GM12878 (cell line): ENCODE measurements at regions not wholly inside any gene's neighbourhood (a gene's known extent, or its start where the extent isn't known, plus 50 kb on each side); places are given as distances from the start of the nearest gene placed in this dataset.

Experiments
- KLF5 ChIP-seq: fragments of 450-650 bp; IDR thresholded peaks from 2 replicates; pipeline ENCODE4 v1.6.1; 2014; ENCODE audit warnings: mild to moderate bottlenecking; ENCODE audit not compliant: partially characterized antibody
- NR2F1 ChIP-seq: fragments of 450-650 bp; conservative IDR thresholded peaks from 2 replicates; pipeline ENCODE4 v1.6.1; 2017; ENCODE audit warnings: mild to moderate bottlenecking
- POLR2AphosphoS5 ChIP-seq: IDR thresholded peaks from 2 replicates; pipeline ENCODE4 v1.6.1; 2011; ENCODE audit warnings: mild to moderate bottlenecking, low read length, inconsistent platforms
- TF ChIP-seq, protein P1 (sequence below), 3 experiments: IDR thresholded peaks in 2 of 3; conservative IDR thresholded peaks in 1 of 3; 2 replicates each; pipeline ENCODE4 v1.5.1; 2011; ENCODE audit warnings: low read depth in 3 of 3, low read length in 3 of 3, mild to moderate bottlenecking in 3 of 3, control low read depth in 2 of 3, moderate library complexity in 2 of 3, inconsistent platforms in 1 of 3, mixed read lengths in 1 of 3; ENCODE audit not compliant: control insufficient read depth in 2 of 3, insufficient read depth in 1 of 3; ENCODE audit errors: extremely low read depth in 1 of 3
- TF ChIP-seq, protein P2 (sequence below): IDR thresholded peaks from 2 replicates; pipeline ENCODE4 v1.6.1; 2012; ENCODE audit warnings: low read depth, low read length, improper control_type of control experiment
- TF ChIP-seq, protein P3 (sequence below): IDR thresholded peaks from 2 replicates; pipeline ENCODE4 v1.6.1; 2012; ENCODE audit warnings: mild to moderate bottlenecking, low read depth, low read length

DNA sequence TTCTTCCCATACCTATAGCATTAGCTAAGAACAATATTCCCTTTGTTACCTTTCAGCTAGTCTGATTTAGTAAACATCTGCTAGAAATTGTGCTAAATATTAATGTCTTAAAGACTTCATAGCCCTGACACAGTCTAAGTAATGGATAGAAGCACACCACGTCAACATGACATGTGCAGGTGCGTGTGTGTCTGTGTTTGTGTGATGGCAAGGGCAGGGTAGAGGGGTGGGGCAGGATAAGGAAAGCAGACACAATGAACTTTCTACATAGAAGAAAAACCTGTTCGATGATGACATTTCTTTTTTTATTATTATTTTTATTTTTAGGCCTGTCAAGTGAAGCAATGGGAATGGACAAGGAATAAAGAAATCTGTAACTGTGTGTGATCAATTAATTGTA lies 223.3 kb downstream of the NOL4 start:
- TF ChIP-seq, protein P1, sequence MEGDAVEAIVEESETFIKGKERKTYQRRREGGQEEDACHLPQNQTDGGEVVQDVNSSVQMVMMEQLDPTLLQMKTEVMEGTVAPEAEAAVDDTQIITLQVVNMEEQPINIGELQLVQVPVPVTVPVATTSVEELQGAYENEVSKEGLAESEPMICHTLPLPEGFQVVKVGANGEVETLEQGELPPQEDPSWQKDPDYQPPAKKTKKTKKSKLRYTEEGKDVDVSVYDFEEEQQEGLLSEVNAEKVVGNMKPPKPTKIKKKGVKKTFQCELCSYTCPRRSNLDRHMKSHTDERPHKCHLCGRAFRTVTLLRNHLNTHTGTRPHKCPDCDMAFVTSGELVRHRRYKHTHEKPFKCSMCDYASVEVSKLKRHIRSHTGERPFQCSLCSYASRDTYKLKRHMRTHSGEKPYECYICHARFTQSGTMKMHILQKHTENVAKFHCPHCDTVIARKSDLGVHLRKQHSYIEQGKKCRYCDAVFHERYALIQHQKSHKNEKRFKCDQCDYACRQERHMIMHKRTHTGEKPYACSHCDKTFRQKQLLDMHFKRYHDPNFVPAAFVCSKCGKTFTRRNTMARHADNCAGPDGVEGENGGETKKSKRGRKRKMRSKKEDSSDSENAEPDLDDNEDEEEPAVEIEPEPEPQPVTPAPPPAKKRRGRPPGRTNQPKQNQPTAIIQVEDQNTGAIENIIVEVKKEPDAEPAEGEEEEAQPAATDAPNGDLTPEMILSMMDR (IDR thresholded peaks at IDR 0.05 in 2 of 3, conservative IDR thresholded peaks at IDR 0.05 in 1 of 3; ENCODE audit: control insufficient read depth in 2 of 3, extremely low read depth in 1 of 3, insufficient read depth in 1 of 3, low read depth in 3 of 3, low read length in 3 of 3), result no peak
- TF ChIP-seq, protein P2, sequence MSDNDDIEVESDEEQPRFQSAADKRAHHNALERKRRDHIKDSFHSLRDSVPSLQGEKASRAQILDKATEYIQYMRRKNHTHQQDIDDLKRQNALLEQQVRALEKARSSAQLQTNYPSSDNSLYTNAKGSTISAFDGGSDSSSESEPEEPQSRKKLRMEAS, result no peak
- TF ChIP-seq KLF5, result no peak
- TF ChIP-seq, protein P3, sequence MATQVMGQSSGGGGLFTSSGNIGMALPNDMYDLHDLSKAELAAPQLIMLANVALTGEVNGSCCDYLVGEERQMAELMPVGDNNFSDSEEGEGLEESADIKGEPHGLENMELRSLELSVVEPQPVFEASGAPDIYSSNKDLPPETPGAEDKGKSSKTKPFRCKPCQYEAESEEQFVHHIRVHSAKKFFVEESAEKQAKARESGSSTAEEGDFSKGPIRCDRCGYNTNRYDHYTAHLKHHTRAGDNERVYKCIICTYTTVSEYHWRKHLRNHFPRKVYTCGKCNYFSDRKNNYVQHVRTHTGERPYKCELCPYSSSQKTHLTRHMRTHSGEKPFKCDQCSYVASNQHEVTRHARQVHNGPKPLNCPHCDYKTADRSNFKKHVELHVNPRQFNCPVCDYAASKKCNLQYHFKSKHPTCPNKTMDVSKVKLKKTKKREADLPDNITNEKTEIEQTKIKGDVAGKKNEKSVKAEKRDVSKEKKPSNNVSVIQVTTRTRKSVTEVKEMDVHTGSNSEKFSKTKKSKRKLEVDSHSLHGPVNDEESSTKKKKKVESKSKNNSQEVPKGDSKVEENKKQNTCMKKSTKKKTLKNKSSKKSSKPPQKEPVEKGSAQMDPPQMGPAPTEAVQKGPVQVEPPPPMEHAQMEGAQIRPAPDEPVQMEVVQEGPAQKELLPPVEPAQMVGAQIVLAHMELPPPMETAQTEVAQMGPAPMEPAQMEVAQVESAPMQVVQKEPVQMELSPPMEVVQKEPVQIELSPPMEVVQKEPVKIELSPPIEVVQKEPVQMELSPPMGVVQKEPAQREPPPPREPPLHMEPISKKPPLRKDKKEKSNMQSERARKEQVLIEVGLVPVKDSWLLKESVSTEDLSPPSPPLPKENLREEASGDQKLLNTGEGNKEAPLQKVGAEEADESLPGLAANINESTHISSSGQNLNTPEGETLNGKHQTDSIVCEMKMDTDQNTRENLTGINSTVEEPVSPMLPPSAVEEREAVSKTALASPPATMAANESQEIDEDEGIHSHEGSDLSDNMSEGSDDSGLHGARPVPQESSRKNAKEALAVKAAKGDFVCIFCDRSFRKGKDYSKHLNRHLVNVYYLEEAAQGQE, result no peak
- TF ChIP-seq NR2F1, result no peak
- no peak for TF ChIP-seq POLR2AphosphoS5
